GM12892 (cell line): ENCODE measurements at regions not wholly inside any gene's neighbourhood (a gene's known extent, or its start where the extent isn't known, plus 50 kb on each side); places are given as distances from the start of the nearest gene placed in this dataset.

Experiments
- POLR2A ChIP-seq: IDR thresholded peaks from 2 replicates; pipeline ENCODE4 v1.6.1; 2011; ENCODE audit warnings: low read depth, low read length, control low read depth
- POLR2AphosphoS5 ChIP-seq: IDR thresholded peaks from 2 replicates; pipeline ENCODE4 v1.6.1; 2011; ENCODE audit warnings: low read depth, low read length, control low read depth

DNA sequence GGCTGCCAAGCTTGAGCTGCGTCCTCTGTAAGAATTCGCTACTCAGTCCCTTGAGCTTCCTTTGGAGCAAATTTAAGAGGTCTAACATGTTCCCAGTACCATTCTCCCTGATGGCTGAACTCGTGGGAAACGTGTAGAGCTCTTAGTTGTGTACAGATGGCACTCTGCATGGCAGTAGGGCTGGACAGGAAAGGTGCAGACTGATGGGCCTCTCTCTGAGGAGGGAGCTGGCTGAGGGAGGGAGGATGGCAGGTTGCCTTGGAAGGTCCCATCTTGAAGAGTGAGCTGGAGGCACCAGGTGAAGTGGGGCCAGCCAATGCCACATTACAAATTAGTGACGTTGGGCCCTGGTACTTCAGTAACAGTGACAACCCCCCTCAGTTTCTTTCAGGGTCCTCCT, 495.3 kb downstream of the CCDC171 start:
- TF ChIP-seq POLR2A (no peak), POLR2AphosphoS5 (no peak)
